HepG2 (cell line): ENCODE measurements at regions not wholly inside any gene's neighbourhood (a gene's known extent, or its start where the extent isn't known, plus 50 kb on each side); places are given as distances from the start of the nearest gene placed in this dataset.

Experiments used
- CTCF ChIP-seq: sonication (generic); formaldehyde crosslinking; IDR thresholded peaks from 2 replicates; pipeline ENCODE4 v1.5.0; 2020; ENCODE audit warnings: mild to moderate bottlenecking, missing genetic modification reagents, moderate library complexity
- ZNF605 ChIP-seq: sonication (generic); formaldehyde crosslinking; IDR thresholded peaks from 2 replicates; pipeline ENCODE4 v1.8.0; 2022; ENCODE audit warnings: mild to moderate bottlenecking, missing genetic modification reagents
- ZNF775 ChIP-seq: sonication (generic); formaldehyde crosslinking; IDR thresholded peaks from 2 replicates; pipeline ENCODE4 v1.4.0; 2020; ENCODE audit warnings: missing genetic modification reagents, mild to moderate bottlenecking, moderate library complexity, borderline replicate concordance

DNA sequence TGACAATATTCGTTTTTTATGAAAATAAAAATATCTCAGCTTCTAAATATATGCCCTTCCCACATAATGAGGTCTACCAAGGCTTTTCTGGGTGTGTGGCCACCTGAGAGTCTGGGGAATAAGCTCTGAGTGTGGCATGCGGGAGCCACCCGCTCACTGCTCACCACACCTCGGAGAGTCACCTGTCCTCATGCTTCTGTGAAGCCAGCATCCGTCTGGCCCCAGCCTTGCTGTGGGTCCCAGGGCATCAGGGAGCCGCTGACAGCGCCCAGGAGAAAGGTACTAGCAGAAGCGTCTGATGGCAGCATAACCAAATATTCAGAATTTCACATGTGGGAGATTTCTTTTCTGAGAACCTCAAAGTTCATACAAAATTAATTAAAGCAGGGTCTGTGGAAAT, 133.2 kb upstream of the IRX4 start:
- TF ChIP-seq ZNF775 (CRISPR knock-in tag): no peak
- TF ChIP-seq CTCF (CRISPR knock-in tag): no peak
- no peak for TF ChIP-seq ZNF605 (CRISPR knock-in tag)
